HG02678 (cell line): ENCODE measurements at regions not wholly inside any gene's neighbourhood (a gene's known extent, or its start where the extent isn't known, plus 50 kb on each side); places are given as distances from the start of the nearest gene placed in this dataset.
A peak's percentile ranks its signal among the peaks of the same experiment; 100 is the strongest.

Experiments
- ATAC-seq: cut with Tn5 transposase; IDR thresholded peaks from one replicate; pipeline ENCODE4 v1.9.1; 2021; ENCODE audit warnings: mild to moderate bottlenecking, moderate library complexity; ENCODE audit not compliant: unreplicated experiment

- ATAC-seq, result no peak
Observed at GRCh38 chr17:71963791-71964190, 157.0 kb upstream of the SOX9 start.

DNA sequence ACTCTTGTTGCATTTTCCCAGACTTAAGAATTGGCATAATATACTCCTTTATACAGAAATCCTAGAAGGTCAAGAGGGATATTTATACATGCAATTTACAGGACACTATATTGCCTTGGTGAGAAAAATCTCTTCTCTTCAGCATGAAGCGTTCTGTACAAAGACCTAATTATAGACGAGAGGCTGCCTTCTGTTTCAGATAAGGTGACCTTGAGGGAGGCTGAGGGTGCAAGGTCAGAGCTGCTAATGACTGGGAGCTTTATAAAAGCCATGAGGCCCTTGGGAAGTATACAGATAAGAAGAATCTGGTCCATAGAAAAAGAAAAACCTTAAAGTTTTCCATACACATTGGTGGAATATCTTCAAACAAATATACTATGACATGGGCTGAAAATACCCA lies 156.3 kb upstream of the SOX9 start:
- ATAC-seq, result no peak

DNA sequence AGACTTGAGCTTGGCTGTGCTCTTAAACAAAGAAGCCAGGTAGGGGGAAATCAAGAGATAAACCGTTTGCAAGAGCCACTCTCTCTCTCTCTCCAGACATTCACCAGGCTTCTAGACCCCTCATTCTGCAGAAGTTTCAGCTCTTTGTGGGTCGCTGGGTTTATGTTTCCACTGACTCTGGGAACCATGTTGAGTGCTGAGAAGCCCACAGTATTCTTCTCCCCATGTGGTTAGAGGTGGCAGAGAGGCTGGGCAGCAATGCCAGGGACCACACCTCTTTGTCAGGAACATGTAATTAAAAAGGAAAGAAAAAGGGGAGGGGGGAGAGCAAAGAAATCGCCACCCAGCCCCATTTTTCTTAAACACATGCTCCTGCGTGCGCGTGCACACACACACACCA lies 154.8 kb upstream of the SOX9 start:
- no peak for ATAC-seq

- no peak for ATAC-seq
Observed at GRCh38 chr17:71966459-71967313, 154.1 kb upstream of the SOX9 start.

DNA sequence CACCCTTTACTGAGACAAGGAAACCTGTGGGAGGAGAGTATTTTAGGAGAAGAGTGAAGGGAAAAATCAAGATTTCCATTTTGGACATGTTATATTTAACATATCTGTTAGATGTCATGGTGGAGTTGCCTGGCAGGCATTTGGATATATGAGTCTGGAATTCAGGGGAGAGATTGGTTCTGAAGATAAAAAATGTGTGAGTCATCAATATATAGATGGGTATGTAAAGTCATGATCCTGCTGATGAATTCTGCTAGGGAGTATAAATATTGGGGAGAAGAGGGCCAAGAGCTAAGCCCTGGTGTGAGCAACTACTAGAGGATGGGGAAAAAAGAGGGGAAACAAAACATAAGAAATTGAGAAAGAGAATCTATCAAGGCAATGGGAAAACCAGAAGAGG lies 151.3 kb upstream of the SOX9 start:
- no peak for ATAC-seq

DNA sequence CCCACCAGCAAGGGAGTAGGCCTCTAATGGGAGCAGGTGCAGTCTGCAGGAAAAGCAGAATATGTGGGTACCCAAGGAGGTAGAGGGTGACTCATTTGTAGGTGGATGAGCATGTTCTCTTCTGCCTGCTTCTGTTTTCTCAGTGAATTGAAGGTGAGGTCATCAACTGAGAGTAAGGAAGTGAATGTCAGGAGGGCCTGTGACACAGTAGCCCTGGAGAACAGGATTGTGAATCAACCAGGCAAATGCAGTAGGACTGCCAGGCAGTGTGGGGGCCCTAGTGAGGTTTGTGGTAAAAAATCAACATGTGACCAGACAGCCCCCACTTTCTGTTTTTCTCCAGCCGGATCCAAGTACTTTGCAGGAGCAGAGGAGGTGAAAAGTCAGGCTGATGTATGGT lies 150.5 kb upstream of the SOX9 start:
- no peak for ATAC-seq

- ATAC-seq, result no peak
Observed at GRCh38 chr17:71974051-71974450, 146.8 kb upstream of the SOX9 start.

- no peak for ATAC-seq
Observed at GRCh38 chr17:71975331-71975801, 145.5 kb upstream of the SOX9 start.

GRCh38 chr17:71976011-71976649 lies 144.7 kb upstream of the SOX9 start:
- ATAC-seq, result no peak

GRCh38 chr17:71978435-71978834 lies 142.4 kb upstream of the SOX9 start:
- no peak for ATAC-seq

GRCh38 chr17:71980171-71980570 lies 140.6 kb upstream of the SOX9 start:
- no peak for ATAC-seq

DNA sequence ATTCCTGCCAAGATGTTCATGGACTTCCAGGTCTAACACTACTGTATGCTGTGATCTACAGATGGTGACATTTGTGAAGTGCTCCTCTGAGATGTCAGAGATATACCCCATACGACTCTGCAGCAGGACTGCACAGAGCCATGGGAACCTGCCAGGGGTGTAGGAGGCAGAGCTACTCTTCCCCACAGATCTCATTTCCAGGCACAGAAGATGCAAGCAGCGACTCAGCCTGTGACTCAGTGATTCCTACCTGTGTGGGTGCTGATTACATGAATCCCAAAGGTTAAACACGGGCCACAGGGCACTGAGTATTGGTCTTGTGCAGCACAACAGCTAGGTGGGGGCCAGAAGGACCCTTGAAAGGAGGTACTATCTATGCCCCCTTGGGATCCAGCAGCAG lies 137.0 kb upstream of the SOX9 start:
- no peak for ATAC-seq

GRCh38 chr17:71985111-71986039 lies 135.4 kb upstream of the SOX9 start:
- no peak for ATAC-seq

DNA sequence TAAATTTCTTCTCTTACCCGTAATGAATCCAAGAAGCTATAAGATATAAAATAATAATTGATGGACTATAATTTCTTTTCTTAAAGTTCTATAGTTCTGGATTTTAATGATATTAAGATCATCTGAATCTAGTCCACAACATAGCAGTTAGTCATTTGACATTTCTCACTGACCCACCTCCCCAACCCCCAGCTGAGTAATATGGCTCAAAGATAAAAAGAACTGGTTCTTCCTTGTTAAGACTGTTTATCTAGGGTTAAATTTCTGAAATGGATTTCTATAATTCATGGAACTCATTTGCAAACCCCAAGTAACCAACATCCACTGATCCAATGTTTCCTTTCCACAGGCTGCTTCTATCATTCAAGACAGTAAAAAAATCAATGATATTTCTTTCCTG lies 133.9 kb upstream of the SOX9 start:
- ATAC-seq, result no peak

- ATAC-seq, result no peak
Observed at GRCh38 chr17:71987634-71988033, 133.2 kb upstream of the SOX9 start.

DNA sequence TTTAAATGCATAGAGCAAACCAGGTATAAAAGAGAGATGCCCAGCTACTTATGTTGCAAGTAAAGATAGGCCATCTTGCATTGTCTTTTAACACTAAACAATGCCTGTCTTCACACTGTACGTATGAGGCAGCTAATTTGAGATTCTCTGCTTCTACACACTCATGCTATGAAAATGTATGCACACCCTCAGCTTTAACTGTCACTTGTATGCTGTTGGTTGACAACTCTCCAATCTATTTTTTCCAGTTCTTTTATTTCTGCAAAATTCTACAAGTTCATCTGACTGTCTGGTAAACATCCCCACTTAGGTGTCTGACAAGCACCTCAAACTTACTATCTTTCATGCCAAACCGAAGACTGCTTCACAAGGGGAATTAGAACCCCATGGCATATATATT lies 131.7 kb upstream of the SOX9 start:
- ATAC-seq, result no peak

DNA sequence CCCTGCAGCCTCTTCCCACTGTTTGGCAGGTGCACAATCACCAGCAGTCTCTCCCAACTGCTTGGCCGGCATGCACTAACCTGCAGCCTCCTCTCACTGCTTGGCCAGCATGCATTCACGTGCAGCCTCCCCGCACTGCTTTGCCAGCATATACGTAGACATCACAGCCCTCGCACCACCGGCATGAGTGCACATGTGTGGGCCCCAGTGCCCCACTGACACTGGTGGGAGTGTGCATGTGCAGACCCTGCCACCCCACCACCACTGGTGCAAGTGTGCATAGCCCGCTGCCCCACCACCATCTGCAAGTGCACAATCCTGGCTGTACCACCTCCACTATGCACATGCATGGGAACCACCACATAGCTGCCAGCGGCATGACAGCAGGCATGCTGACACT lies 127.5 kb upstream of the SOX9 start:
- no peak for ATAC-seq

DNA sequence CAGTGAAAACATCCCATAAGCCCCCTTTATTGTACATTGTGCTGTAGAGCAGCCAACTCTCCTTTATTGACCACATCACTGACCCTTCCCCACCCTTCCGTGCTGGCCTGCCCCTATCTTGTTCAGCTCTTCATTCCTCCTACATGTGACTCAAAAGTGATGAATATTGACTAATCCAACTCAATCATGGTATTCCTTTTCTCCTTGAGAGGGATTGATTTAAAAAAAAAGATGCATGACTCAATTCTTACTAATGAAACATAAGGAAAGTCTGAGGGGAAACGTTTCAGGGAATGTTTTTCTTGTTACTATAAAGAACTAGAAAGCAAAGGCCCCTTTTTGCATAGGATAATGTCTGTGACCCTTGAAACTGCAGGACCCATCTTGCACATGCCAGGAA lies 125.2 kb upstream of the SOX9 start:
- no peak for ATAC-seq

GRCh38 chr17:72004011-72004427 lies 116.8 kb upstream of the SOX9 start:
- no peak for ATAC-seq

GRCh38 chr17:72004611-72005331 lies 116.0 kb upstream of the SOX9 start:
- peak; percentile 69 for ATAC-seq
